ENCODE measurements at regions not wholly inside any gene's neighbourhood (a gene's known extent, or its start where the extent isn't known, plus 50 kb on each side); places are given as distances from the start of the nearest gene placed in this dataset.

- POLR2A ChIA-PET: no interaction called here
These were observed 744.4 kb upstream of the EEF2KMT start for GRCh38 chr16:5841974-5842373.

GRCh38 chr16:5838725-5839124 lies 741.1 kb upstream of the EEF2KMT start:
- DNase-seq (ENCODE audit: extremely low spot score): no peak
- CTCF ChIA-PET: no interaction called here

More at GRCh38 chr16:5841974-5842373, 744.4 kb upstream of the EEF2KMT start:
- DNase-seq (ENCODE audit: extremely low spot score): no peak
- TF ChIP-seq CTCF (IDR thresholded peaks at IDR 0.05; ENCODE audit: control extremely low read depth, extremely low read depth, low read depth, missing control alignments): no peak
- CTCF ChIA-PET: no interaction called here

GRCh38 chr16:5838071-5838470 lies 740.5 kb upstream of the EEF2KMT start:
- POLR2A ChIA-PET: no interaction called here
- DNase-seq (ENCODE audit: extremely low spot score): no peak
- no peak for TF ChIP-seq CTCF (IDR thresholded peaks at IDR 0.05; ENCODE audit: control extremely low read depth, extremely low read depth, low read depth, missing control alignments)
- CTCF ChIA-PET: no interaction called here

More at GRCh38 chr16:5838725-5839124, 741.1 kb upstream of the EEF2KMT start:
- POLR2A ChIA-PET: no interaction called here
- TF ChIP-seq CTCF (IDR thresholded peaks at IDR 0.05; ENCODE audit: control extremely low read depth, extremely low read depth, low read depth, missing control alignments): no peak

- ChIA-PET POLR2A (no interaction called here), CTCF (no interaction called here)
- DNase-seq (ENCODE audit: extremely low spot score): no peak
- TF ChIP-seq CTCF (IDR thresholded peaks at IDR 0.05; ENCODE audit: control extremely low read depth, extremely low read depth, low read depth, missing control alignments): no peak
These were observed 739.5 kb upstream of the EEF2KMT start for GRCh38 chr16:5837007-5837670.

GRCh38 chr16:5835876-5836275 lies 738.3 kb upstream of the EEF2KMT start:
- ChIA-PET CTCF (no interaction called here), POLR2A (no interaction called here)
- no peak for TF ChIP-seq CTCF (IDR thresholded peaks at IDR 0.05; ENCODE audit: control extremely low read depth, extremely low read depth, low read depth, missing control alignments)
- no peak for DNase-seq (ENCODE audit: extremely low spot score)

GRCh38 chr16:5826332-5826731 lies 728.7 kb upstream of the EEF2KMT start:
- DNase-seq (ENCODE audit: extremely low spot score): no peak
- ChIA-PET CTCF (no interaction called here), POLR2A (no interaction called here)
- TF ChIP-seq CTCF (IDR thresholded peaks at IDR 0.05; ENCODE audit: control extremely low read depth, extremely low read depth, low read depth, missing control alignments): no peak
